ENCODE measurements at regions not wholly inside any gene's neighbourhood (a gene's known extent, or its start where the extent isn't known, plus 50 kb on each side); places are given as distances from the start of the nearest gene placed in this dataset.

DNA sequence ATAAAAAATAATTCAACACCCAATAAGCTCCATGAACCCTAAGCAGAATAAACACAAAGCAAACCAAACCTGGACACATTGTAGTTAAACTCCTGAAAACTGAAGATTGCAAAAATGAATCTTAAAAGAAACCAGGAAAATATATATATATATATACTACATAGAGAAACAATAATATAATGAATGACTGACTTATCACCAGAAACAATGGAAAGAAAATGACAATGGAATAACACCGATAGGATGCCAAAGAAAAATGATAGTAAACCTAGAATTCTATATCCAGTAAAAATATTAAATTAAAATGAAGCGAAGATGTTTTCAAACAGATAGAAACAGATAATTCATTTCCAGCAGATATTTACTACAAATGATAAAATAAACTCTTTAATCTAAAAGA lies 346.9 kb downstream of the IRS1 start:
- TF ChIP-seq POLR2A (IDR thresholded peaks at IDR 0.05), result no peak
- TF ChIP-seq, protein P1, sequence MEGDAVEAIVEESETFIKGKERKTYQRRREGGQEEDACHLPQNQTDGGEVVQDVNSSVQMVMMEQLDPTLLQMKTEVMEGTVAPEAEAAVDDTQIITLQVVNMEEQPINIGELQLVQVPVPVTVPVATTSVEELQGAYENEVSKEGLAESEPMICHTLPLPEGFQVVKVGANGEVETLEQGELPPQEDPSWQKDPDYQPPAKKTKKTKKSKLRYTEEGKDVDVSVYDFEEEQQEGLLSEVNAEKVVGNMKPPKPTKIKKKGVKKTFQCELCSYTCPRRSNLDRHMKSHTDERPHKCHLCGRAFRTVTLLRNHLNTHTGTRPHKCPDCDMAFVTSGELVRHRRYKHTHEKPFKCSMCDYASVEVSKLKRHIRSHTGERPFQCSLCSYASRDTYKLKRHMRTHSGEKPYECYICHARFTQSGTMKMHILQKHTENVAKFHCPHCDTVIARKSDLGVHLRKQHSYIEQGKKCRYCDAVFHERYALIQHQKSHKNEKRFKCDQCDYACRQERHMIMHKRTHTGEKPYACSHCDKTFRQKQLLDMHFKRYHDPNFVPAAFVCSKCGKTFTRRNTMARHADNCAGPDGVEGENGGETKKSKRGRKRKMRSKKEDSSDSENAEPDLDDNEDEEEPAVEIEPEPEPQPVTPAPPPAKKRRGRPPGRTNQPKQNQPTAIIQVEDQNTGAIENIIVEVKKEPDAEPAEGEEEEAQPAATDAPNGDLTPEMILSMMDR (IDR thresholded peaks at IDR 0.05), result no peak

Data from heart left ventricle (tissue), 13 donors.